ENCODE measurements at regions not wholly inside any gene's neighbourhood (a gene's known extent, or its start where the extent isn't known, plus 50 kb on each side); places are given as distances from the start of the nearest gene placed in this dataset.

DNA sequence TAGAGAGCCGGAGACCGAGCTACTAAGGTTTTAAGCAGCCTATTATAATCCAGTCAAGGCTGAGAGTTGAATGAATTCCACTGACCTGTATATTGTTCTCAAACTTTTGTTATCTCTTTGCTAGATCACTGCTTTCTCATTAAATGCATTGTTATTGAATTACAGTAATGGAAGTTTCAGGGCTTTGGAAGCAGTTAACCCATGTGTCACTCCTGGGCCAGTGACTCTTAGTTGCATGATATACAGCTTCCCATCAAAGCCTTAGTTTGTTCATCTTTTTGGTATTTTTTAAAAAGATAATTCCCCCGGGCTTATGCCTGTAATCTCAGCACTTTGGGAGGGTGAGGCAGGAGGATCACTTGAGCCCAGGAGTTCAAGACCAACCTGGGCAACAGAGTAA lies 55.4 kb upstream of the KIAA1217 start:
- TF ChIP-seq, protein P1, sequence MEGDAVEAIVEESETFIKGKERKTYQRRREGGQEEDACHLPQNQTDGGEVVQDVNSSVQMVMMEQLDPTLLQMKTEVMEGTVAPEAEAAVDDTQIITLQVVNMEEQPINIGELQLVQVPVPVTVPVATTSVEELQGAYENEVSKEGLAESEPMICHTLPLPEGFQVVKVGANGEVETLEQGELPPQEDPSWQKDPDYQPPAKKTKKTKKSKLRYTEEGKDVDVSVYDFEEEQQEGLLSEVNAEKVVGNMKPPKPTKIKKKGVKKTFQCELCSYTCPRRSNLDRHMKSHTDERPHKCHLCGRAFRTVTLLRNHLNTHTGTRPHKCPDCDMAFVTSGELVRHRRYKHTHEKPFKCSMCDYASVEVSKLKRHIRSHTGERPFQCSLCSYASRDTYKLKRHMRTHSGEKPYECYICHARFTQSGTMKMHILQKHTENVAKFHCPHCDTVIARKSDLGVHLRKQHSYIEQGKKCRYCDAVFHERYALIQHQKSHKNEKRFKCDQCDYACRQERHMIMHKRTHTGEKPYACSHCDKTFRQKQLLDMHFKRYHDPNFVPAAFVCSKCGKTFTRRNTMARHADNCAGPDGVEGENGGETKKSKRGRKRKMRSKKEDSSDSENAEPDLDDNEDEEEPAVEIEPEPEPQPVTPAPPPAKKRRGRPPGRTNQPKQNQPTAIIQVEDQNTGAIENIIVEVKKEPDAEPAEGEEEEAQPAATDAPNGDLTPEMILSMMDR (IDR thresholded peaks at IDR 0.05; ENCODE audit: extremely low read depth in 1 of 2, insufficient read depth in 1 of 2, low read depth in 1 of 2, low read length in 2 of 2) = no peak
- TF ChIP-seq POLR2AphosphoS5 (IDR thresholded peaks at IDR 0.05; ENCODE audit: insufficient read depth, low read depth, low read length) (no peak), EZH2 (IDR thresholded peaks at IDR 0.05; ENCODE audit: borderline replicate concordance, low read depth, low read length, severe bottlenecking) (no peak), FOS (IDR thresholded peaks at IDR 0.05; ENCODE audit: borderline replicate concordance, insufficient read depth, low read length) (no peak)
